ENCODE measurements at regions not wholly inside any gene's neighbourhood (a gene's known extent, or its start where the extent isn't known, plus 50 kb on each side); places are given as distances from the start of the nearest gene placed in this dataset.
"Not testable (repeated sequence)": the region's sequence is repeated elsewhere in the genome, so short reads cannot be mapped to it uniquely, and the experiment has no call there.

DNA sequence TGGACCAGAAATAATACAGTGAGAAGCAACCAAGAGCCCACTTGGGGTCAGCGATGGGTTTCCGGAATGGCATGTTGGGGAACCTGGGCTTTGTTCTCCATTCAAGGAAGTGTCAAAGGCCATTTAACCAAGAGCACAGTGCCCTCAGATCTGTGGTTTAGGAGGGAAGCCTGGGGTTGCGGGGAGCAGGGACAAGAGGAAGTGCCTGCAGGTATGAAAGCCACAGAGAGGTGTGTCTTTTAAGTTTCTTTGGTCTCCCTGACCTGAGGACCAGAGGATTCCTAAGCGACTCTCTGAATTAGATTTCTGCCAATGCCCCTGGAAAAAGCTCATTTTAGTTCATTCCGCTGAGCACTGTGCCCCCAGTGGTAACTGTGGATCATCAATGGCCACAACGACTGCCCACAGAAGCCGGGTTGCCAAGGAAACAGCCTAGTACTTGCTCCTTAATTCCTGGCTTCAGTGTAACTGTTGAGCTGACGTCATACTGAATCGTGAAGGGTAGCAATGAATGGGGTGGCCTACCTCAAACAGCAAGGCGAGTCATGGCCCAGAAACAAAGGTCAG lies 107.3 kb upstream of the SPIN1 start:
- no peak for DNase-seq

DNA sequence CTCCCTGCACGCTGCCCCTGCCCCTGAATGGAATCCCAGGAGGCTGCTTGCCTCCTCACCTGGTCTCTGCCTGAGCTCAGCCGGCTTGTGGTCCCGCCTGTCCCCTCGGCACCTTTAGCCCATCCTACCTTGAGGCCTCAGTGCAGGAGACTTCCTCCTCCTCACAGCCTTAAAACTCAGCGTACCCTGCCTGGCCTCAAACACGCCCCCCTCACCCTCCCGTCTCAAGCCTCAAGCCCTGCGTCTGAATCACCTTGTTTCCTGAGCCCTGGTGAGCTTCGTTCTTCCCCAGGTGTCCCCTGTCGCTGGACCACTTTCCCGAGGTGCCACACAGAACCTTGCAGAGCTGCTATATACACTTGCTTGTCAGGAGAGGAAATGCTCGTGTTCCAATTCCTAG lies 110.2 kb upstream of the SPIN1 start:
- no peak for DNase-seq

DNA sequence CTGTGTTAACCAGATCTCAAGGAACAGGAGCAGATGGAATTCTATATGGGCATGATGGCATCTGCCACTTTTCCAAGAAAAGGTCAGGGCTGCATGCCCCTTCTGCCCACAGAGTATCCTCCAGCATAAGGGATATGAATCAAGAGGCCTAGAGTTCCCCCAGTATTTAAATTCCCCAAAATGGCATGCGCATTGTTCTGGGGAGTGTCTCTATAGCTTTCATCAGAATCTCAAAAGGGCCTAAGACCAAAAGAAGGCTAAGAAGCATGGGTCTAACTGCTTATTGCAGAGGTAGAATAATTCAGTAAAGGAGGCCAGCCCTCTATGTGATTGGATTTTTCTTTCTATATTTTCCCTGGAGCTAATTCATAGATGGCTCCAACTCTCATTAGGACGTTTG lies 114.2 kb upstream of the SPIN1 start:
- DNase-seq = no peak

DNA sequence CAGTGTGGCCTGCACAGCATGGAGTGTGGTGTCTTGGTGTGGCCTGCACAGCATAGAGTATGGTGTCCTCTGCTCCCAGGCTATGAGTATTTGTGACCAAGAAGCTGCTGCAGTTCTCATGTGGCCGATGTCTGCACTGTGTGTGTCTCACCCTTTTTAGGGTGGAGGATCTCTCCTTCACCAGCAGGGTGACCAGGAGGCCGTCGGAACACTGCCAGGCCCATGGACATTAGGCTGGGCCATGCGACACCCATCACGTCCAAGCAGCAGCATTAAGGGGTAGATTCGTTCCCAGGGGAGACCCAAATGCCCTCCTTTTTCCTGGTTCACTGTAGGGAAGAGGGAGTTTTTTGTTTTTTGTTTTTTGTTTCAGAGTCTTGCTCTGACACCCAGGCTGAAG lies 115.3 kb upstream of the SPIN1 start:
- no peak for DNase-seq

DNA sequence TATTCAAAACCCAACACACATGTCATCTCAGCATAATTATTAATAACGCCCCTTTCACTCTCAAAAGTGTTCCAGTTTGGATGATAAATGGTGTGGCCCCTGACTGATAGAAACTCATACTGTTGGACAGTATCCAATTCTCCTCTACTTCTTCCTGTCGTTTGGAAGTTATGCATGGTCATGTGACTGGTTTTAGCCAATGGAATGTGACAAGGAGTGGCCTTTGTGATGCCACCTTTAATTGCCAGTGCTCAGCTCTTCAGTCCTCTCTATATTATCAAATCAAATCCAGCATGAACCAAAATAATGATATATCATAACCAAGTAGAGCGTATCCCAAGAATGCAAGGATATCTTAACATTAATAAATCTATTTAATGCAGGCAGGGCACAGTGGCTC lies 117.8 kb upstream of the SPIN1 start:
- DNase-seq = no peak

DNA sequence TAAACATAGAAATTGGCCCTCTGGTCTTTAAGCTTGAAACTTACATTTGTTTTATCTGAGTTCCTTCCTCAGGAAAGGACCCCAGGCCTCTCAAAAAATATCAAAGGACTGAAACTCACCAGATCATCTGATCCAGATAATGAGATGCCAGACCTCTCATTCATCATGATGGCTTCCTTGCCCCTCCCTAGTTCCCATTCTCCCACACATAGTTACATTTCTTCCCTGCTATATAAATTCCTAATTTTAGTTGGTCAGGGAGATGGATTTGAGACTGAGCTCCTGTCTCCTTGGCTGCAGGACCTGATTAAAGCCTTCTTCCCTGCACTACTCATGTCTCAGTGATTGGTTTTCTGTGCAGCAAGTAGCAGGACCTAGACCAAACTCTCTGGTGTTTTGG lies 119.4 kb upstream of the SPIN1 start:
- no peak for DNase-seq

DNA sequence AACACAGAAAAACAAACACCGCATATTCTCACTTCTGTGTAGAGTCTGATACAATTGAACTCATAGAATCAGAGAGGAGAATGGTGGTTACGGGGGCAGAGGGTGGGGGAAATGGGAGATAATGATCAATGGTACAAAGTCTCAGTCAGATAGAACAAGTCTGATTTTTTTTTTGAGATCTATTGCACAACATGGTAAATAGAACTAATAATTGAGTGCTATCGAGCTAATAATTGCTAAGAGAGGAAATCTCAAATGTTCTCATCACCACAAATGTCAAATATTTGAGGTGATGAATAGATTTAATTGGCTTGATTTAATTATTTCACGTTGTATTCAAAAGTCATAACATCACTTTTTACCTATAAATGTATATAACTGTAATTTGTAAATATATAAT lies 121.0 kb upstream of the SPIN1 start:
- no peak for DNase-seq

DNA sequence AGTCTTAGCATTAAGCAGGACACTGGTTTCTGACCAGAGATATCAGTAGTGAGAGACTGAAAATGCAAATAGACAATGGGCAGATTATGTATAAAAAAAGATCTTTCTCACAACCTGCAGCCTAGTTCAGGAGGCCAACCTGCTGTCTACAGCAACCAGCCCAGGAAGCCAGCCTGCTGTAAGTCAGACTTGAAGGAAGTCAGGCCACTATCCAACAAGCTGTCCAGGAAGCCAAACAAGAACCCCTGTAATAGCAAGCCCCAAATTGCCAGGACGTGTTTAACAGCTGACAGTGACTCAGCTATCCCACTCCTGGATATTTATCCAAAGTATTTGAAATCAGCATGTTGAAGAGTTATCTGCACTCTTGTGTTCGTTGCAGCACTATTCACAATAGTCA lies 121.8 kb upstream of the SPIN1 start:
- DNase-seq = no peak

DNA sequence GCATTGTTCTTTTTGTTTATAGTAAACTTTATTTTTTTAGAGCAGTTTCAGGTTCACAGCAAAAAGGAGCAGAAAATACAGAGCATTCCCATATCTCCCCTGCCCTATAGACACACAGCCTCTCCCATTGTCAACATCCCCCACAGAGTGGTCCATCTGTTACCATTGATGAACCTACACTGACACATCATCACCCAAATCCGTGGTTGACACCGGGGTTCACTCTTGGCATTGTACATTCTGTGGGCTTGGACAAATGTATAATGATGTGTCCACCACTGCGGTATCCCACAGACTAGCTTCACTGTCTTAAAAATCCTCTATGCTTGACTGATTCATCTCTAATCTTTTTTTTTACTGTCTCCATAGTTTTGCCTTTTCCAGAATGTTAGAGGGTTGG lies 120.7 kb upstream of the SPATA31C2 start:
- DNase-seq = no peak

DNA sequence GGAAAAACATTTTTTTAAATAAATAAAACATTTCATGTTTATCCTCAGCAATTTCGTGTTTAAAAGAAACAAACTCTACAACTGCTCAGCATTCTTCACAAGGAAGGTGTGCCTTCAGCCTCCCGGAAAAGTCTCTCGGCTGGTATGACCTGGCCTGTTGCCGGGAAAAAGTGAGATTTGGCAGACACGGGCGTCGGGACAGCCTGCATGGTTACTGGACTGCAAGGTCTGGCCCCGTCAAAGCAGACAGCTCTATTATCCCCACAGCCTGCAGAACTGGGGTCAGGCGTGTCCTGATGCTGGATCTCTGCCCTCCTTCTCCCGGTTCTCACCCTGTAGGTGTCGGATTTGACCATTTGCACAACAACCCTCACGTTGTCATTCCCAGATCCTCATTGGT lies 120.3 kb upstream of the SPATA31C2 start:
- no peak for DNase-seq

DNA sequence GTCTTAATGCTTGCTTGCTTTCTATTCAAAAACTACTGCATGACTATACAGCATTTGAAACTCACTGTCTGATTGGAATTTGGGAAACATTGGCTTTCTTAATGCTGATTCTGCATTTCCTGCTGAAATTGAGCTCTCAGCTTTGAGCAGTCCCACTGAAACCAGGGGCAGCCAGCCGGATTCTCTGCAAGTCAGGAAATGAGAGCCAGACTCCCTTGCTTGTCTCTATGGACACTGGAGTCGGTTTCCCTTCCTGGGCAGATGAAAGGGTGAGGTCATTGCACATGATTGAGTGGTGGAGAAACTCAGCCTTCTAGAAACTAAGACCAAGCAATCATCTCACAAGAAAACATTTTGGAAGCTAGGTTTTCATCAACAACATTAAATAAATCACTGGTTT lies 119.7 kb upstream of the SPATA31C2 start:
- no peak for DNase-seq

DNA sequence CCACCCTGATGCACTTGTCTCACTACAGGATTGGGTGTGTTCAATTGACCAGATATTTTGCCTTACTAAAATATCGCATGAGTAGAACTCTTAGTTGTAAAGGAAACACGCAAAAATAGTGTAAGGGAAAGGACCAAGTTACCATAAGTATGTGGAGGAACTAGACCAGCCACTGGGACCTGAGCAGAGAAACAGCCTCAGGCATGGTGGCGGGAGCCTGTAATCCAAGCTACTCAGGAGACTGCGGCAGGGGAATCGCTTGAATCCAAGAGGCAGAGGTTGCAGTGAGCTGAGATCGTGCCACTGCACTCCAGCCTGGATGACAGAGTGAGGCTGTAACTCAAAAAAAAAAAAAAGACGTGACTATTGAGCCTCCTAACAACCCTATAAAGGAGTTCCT lies 117.9 kb upstream of the SPATA31C2 start:
- no peak for DNase-seq

DNA sequence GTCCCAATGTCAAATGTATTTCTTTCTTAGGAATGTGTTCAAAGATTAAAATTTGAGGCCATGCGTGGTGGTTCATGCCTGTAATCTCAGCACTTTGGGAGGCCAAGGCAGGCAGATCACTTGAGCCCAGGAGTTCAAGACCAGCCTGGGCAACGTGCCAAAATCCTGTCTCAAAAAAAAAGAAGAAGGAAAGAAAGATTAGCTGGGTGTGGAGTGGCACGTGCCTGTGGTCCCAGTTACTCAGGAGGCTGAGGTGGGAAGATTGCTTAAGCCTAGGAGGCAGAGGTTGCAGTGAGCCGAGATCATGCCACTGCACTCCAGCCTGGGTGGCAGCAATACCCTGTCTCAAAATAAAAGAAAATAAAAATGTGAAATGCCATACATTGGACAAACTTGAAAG lies 117.5 kb upstream of the SPATA31C2 start:
- not testable (repeated sequence) for DNase-seq

DNA sequence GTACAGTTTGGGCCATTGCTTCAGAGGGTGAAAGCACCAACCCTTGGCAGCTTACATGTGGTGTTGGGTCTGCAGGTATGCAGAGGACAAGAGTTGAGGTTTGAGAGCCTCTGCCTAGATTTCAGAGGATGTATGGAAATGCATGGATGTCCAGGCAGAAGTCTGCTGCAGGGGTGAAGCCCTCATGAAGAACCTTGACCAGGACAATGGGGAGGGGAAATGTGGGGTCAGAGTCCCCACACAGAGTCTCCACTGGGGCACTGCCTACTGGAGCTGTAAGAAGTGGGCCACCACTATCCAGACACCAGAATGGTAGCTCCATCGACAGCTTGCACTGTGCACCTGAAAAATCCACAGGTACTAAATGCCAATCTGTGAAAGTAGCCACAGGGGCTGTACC lies 113.6 kb upstream of the SPATA31C2 start:
- DNase-seq = no peak

DNA sequence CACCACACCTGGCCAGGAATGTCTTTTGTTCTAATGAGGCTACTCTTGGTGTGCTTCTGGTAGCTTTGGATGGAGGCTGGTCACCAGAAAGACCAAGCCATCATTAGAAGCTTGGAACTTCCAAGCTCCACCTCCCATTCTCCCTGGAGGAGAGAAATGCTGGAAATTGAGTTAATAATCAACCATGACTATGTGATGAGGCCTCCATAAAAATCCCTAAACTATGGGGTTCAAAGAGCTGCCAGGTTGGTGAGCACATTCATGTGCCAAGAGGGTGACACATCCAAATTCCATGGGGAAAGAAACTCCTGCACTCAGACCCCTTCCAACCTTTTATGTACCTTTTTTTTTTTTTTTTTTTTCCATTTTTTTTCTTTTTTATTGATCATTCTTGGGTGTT lies 105.5 kb upstream of the SPATA31C2 start:
- no peak for DNase-seq

DNA sequence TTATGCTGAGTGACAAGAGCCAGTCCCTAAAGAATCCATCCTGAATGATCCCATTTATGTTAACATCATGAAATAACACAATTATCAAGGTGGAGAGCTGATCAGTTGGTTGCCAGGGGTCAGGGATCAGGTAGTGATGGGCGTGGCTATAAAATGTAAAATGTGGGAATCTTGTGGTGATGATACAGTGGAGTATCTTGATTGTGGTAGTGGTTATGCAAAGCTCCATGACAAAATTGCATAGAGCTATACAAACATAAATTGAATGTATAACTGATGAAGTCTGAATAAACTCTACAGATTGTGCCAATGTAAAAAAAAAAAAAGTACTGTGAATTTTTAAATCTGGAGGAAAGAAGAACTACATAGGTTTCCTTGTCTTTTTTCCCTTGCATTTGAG lies 104.6 kb upstream of the SPATA31C2 start:
- DNase-seq = no peak

DNA sequence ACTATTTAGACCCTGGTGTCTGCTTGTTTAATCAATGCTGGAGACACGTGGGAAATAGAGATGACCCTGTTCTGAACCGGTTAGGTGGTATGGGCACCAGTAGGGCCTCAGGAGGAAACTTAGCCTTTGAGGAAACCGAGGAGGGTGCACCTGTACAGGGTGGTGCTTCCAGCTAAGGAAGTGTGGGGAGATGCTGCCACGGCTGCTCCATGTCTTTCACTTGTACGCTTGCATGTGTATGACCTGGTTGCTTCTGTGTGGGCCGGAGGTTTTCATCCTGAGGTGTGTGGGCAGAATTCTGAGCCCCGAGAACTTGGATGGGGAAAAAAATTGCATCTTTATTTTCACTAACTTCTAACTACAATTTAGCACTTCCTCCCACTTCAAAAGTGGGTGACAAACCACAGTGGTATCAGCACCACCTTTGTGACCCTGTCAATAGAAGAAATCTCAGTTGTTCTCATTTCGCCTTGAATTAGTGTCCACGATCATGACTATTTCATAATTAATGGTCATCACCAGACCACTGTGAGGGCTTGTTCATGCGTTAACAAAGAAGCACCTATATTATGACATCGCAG lies 99.8 kb upstream of the SPATA31C2 start:
- no peak for DNase-seq

DNA sequence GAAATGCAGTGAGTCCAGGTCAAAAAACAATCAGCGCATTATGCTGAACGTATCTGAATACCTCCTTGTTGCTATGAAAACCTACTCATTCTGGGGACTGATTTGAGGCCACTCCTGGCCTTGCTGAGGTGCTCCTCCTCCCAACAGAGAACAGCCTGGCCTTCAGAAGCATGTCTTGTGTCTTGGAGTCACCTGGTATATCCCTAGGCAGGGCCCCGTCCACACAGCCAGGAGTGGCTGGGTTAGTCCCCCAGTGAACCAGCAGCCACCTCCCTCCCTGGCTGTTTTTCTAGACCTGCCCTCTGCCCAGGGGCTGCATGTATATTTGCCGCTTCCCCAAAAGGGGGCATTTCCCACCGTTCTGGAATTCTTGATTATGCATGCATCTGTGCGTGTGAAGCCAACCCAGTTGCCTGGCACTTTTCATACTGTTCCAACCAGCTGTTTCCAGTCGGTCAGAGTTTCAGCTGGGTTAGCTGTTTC lies 99.2 kb upstream of the SPATA31C2 start:
- DNase-seq = no peak

DNA sequence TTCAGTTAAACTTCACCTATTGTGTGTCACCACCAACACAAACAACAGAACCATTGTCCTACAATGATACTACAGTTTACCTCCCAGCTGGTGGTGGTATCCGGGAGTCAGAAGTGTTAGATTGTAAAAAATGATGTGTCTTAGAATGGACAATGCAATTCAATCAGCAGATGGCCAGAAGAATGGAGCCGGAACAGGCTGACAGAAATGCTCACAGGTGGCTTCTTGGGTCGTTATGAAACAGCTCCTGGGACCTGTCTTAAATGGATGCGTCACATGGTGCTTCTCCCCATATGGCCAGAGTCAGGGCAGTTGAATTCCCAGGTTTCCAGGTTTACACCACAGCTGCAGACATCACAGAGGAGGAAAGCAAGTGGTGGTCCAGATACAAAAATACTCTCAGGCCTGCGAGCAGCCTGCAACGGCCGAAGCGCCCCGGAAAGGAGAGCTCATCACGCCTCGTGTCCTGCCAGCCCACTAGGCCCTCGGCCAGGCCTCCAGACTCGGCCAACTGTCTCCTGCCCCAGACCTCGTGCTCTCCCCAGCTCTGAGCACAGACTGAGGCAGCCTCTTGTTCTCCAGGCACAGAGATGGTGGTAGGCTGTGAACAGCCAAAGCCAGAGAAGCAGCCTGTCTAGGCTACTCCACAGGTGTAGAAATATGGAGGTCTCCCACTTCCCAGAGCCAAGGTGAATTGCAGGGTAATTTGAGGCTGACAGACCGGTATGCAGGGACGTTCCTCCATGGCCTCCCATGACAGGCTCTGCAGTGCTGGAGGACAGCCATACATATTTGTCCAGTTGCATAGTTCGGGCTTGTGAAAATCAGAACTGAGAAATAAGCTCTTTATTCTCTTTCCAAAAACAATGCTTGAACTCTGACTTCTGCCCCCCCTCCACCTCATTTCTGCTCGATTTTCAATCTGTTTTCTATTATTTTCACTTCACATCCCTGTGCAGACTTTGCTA lies 98.5 kb upstream of the SPATA31C2 start:
- no peak for DNase-seq

DNA sequence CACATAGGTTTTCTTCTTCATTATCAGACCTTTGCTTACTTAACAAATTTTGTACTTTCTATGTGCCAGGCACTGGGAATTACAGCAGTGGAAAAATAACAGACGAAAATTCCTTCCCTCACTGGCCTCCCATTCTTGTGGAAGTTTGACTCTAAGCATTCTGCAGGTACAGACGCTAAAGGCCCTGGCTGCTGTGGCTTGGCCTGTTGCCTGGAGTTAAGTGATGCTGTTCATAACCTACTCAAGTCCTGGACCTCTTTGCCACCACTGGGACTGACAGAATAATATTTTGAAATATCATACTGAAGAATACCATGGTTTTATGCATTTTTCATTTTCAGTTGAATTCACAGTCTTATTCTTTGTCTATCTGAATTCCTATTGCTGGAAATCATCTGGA lies 97.3 kb upstream of the SPATA31C2 start:
- DNase-seq = no peak

DNA sequence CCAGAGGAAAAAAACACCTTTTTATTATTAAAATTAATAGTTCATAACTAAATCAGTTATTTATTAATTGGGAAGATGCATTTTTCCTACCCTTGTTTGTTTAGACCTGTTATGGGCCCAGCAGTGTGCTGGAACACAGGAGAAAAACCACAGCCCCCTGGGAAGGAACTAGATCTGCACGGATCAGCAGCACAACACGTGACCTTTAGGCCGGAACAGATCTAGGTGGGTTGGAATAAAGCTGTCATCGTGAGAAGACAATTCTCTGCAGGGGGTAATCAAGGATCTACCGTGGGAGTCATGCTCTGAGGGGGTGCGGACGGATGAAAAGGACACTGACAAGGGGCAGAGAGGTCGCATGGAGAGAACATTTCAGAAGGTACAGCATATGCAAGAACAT lies 95.8 kb upstream of the SPATA31C2 start:
- DNase-seq = no peak

DNA sequence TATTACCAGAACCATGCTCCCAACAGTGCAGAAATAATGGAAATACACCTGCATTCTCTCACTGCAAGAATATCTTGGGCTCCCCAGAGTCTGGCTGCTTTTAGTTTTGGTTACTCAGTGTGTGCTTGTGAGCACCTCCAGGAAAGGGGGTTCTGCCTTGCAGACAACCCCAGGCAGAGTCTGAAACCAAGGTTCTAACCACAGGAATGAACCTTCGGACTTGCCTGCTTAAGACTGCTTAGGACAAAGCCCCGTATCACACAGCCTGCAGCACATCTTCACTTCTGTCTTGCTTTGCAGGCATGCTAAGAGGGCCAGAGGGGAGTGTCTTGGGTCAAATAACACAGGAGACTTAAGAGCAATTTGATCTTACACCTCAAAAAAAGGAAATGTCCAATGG lies 94.8 kb upstream of the SPATA31C2 start:
- no peak for DNase-seq

DNA sequence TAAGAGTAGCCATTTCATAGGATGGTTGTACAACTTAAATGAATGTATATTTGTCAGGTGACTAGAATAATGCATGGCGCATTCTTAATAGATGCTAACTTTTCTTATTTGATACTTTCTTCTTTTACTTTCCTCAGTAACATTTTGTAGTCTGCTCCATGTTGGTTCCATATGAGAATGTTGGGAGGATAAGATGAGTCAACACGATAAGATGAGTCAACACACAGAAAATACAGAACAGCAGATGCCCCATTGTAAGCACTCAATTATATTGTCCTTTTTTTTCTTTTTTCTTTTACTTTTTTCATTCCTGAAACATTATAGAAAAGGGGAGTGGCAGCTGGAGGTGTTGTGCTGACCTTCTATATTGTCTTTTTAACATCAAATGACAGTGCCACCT lies 92.3 kb upstream of the SPATA31C2 start:
- no peak for DNase-seq

DNA sequence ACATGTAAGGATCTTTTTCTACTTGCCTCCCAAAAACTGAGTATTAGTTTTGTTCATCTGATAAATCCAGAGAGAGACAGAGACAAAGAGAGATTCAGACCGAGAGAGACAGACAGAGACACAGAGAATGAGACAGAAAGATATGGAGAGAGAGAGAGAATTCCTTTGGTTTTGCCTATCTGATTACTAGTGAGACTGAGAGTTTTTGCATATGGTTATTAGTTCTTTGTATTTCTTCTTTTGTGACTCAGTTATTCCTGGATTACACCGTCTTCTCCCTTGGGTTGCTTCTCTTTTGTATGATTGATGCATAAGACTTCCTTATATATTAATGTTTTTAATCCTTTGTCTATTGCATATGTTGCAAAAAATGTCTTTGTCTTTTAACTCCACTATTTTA lies 91.2 kb upstream of the SPATA31C2 start:
- no peak for DNase-seq
